Activated naive CD4-positive, alpha-beta T cell treated with anti-CD3 and anti-CD28 coated beads, Interleukin-2, amount 50 U/mL, for 24 hours (primary cell): ENCODE measurements at regions not wholly inside any gene's neighbourhood (a gene's known extent, or its start where the extent isn't known, plus 50 kb on each side); places are given as distances from the start of the nearest gene placed in this dataset.
"Not testable (repeated sequence)": the region's sequence is repeated elsewhere in the genome, so short reads cannot be mapped to it uniquely, and the experiment has no call there.

Source experiments
- H3K27ac Mint-ChIP-seq: one replicate; pipeline ENCODE4 v1.8.0; 2021; ENCODE audit warnings: mild to moderate bottlenecking, mixed read lengths
- H3K27me3 Mint-ChIP-seq: one replicate; pipeline ENCODE4 v1.8.0; 2021; ENCODE audit warnings: mixed read lengths
- H3K36me3 Mint-ChIP-seq: one replicate; pipeline ENCODE4 v1.8.0; 2021; ENCODE audit warnings: mixed read lengths
- H3K4me1 Mint-ChIP-seq: one replicate; pipeline ENCODE4 v1.8.0; 2021; ENCODE audit warnings: mixed read lengths
- H3K4me3 Mint-ChIP-seq: one replicate; pipeline ENCODE4 v1.8.0; 2021; ENCODE audit warnings: mild to moderate bottlenecking, mixed read lengths
- H3K9me3 Mint-ChIP-seq: one replicate; pipeline ENCODE4 v1.8.0; 2021; ENCODE audit warnings: mixed read lengths

DNA sequence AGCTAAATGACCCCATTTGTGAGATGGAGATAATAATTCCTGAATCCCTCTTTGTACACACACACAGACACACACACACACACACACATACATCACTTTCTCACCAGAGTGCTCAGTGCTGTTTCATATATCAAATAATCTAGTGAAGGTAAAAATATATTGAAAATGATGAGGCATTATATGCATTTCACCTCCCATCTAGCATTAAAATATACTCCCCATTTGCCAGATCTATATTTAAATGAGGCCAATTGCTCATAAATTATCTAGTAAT lies 490.7 kb upstream of the FLRT2 start:
- no peak overlapping the region for H3K4me3 Mint-ChIP-seq
- H3K27ac Mint-ChIP-seq, result no peak overlapping the region
- no peaks in the 10 kb centered on the region for H3K4me1 Mint-ChIP-seq
- H3K27me3 Mint-ChIP-seq, result no peaks in the 10 kb centered on the region
- peaks cover 11% of the 10 kb centered on the region for H3K9me3 Mint-ChIP-seq
- H3K36me3 Mint-ChIP-seq, result no peaks in the 10 kb centered on the region

DNA sequence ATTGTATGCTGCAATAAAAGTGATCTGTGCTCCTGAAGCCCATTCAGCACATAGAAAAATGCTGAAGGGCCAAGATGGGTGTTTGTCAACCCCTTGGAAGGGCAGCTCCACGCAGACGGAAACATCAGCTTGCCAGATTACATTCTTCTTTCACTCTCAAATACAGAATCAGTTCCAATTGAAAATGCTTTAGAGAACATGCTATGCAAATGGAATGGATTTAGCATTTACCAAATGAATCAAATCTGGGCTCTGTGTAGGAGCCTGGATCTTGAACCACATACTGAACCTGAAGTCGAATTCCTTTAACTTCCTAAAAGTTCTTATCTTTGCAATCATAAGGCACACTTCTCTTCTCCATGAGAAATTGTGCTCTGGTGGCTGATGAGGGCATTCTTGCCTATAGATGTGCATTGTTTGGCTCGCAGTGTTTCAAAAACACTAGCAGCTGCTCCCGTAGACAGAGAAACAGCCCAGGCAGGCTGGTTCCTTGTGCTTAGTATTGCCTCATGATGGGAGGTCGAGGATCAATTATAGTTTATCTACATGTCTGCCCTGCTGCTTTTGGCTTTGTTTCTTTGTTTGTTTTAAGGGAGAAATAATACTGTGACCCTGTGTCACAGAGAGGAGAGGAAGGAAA lies 489.8 kb upstream of the FLRT2 start:
- Mint-ChIP-seq H3K27ac (no peak overlapping the region), H3K4me1 (no peaks in the 10 kb centered on the region), H3K9me3 (peaks cover 11% of the 10 kb centered on the region), H3K36me3 (no peaks in the 10 kb centered on the region), H3K4me3 (no peak overlapping the region), H3K27me3 (no peaks in the 10 kb centered on the region)

DNA sequence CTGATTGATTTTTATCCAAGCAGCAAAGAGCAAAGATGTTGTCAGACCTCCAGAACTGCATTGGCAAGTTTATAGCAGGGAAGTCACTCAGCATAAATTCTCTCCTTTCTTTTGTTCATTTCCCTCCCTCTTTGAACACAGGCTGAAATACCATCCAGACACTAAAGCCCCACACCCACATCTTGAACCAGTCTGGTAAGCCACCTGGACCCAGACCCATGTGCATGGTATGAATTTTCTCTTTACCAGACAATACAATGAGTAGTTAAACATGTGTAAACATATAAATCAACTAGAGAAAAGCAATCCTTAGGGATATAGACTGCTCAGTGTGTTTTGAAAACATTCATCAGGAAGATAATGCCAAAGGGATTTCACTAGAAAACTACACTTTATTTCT lies 488.3 kb upstream of the FLRT2 start:
- Mint-ChIP-seq H3K27me3 (no peaks in the 10 kb centered on the region), H3K4me1 (no peaks in the 10 kb centered on the region), H3K27ac (no peak overlapping the region), H3K9me3 (peaks cover 11% of the 10 kb centered on the region), H3K4me3 (no peak overlapping the region), H3K36me3 (no peaks in the 10 kb centered on the region)

GRCh38 chr14:85042301-85042700 lies 487.6 kb upstream of the FLRT2 start:
- H3K9me3 Mint-ChIP-seq, result peaks cover 11% of the 10 kb centered on the region
- H3K27ac Mint-ChIP-seq, result no peak overlapping the region
- H3K4me3 Mint-ChIP-seq, result no peak overlapping the region
- no peaks in the 10 kb centered on the region for H3K4me1 Mint-ChIP-seq
- no peaks in the 10 kb centered on the region for H3K36me3 Mint-ChIP-seq
- no peaks in the 10 kb centered on the region for H3K27me3 Mint-ChIP-seq

DNA sequence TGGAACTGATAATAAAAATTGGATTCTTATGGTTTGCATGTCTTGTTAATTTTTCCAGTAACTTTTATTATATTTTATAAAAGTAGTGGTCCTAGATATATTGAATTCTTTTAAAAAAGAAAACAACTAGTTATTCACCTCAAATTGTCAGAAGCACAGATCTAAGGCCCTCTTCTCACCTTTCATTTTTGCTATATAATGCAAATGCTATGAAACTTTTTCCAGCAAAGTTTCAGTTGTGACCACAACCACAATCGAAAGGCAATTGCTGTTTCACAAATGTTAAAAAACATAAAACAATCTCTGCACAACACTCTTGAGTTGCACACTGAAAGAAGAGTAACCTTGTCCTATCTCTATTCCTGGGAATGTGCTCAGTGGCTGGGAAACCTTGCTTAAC lies 479.8 kb upstream of the FLRT2 start:
- Mint-ChIP-seq H3K27me3 (no peaks in the 10 kb centered on the region), H3K9me3 (peaks cover 13% of the 10 kb centered on the region), H3K4me3 (no peak overlapping the region), H3K27ac (no peak overlapping the region), H3K36me3 (no peaks in the 10 kb centered on the region), H3K4me1 (no peaks in the 10 kb centered on the region)

- H3K27me3 Mint-ChIP-seq, result no peaks in the 10 kb centered on the region
- H3K27ac Mint-ChIP-seq, result no peak overlapping the region
- H3K36me3 Mint-ChIP-seq, result no peaks in the 10 kb centered on the region
- no peaks in the 10 kb centered on the region for H3K4me1 Mint-ChIP-seq
- peaks cover 10% of the 10 kb centered on the region for H3K9me3 Mint-ChIP-seq
- no peak overlapping the region for H3K4me3 Mint-ChIP-seq
These were observed 477.3 kb upstream of the FLRT2 start for GRCh38 chr14:85052646-85053045.

DNA sequence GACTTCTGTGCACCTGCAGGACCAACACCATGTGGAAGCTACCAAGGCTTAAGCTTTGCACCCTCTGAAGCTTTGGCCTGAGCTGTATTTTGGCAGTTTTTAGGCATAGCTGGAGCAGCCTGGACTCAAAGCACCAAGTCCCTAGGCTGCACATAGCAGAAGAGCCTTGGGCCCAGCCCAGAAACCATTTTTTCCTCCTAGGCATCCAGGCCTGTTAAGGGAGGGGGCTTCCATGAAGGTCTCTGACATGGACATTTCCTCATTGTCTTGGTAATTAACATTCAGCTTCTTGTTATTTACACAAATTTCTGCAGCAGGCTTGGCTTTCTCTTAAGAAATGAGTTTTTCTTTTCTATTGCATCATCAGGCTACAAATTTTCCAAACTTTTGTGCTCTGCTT lies 475.8 kb upstream of the FLRT2 start:
- Mint-ChIP-seq H3K36me3 (no peaks in the 10 kb centered on the region), H3K27ac (no peak overlapping the region)

DNA sequence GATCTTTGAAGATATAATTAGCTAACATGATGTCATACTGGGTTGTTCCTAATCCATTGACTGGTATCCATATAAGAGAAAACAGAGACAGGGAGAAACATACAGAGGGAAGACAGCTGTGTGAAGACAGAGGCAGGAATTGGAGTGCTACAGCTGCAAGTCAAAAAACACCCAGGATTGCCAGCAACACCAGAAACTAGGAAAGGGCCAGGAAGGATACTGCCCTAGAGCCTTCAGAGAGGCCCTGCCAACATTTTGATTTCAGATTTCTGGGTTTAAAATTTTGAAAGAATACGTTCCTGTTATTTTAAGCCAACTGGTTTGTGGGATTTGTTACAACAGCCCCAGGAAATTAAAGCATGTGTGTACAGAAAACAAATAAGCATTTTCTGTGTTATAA lies 473.7 kb upstream of the FLRT2 start:
- Mint-ChIP-seq H3K36me3 (no peaks in the 10 kb centered on the region), H3K27ac (no peak overlapping the region), H3K4me1 (no peaks in the 10 kb centered on the region), H3K4me3 (no peak overlapping the region), H3K9me3 (peaks cover 9% of the 10 kb centered on the region), H3K27me3 (no peaks in the 10 kb centered on the region)

More for the DNA sequence above, 475.8 kb upstream of the FLRT2 start:
- no peak overlapping the region for H3K4me3 Mint-ChIP-seq
- H3K9me3 Mint-ChIP-seq, result peaks cover 9% of the 10 kb centered on the region
- no peaks in the 10 kb centered on the region for H3K4me1 Mint-ChIP-seq
- no peaks in the 10 kb centered on the region for H3K27me3 Mint-ChIP-seq

- Mint-ChIP-seq H3K4me1 (no peaks in the 10 kb centered on the region), H3K27me3 (no peaks in the 10 kb centered on the region), H3K9me3 (peaks cover 4% of the 10 kb centered on the region), H3K4me3 (no peak overlapping the region), H3K36me3 (no peaks in the 10 kb centered on the region), H3K27ac (no peak overlapping the region)
These were observed 472.7 kb upstream of the FLRT2 start for GRCh38 chr14:85057221-85057620.

DNA sequence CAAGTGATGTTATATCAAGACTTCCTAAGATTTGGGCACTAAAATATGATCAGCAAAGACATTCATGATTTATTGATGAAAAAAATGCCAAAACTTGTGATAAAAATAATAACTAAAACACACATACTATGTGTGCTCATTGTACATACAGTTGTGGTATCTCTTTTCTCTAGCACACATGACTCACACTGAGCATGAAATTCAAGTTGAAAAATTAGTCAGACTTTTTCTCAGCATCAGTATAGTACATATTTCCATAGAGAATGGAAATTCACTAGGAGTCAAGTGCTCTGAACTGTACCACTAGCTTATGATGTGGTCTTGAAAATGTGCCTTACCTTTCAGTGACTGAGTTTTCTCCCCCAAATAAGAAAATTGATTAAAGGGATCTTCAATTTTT lies 471.8 kb upstream of the FLRT2 start:
- Mint-ChIP-seq H3K27me3 (no peaks in the 10 kb centered on the region), H3K9me3 (no peaks in the 10 kb centered on the region), H3K36me3 (no peaks in the 10 kb centered on the region), H3K27ac (no peak overlapping the region), H3K4me1 (no peaks in the 10 kb centered on the region), H3K4me3 (no peak overlapping the region)

GRCh38 chr14:85060121-85060520 lies 469.8 kb upstream of the FLRT2 start:
- peaks cover 5% of the 10 kb centered on the region for H3K9me3 Mint-ChIP-seq
- no peak overlapping the region for H3K27ac Mint-ChIP-seq
- no peaks in the 10 kb centered on the region for H3K4me1 Mint-ChIP-seq
- no peaks in the 10 kb centered on the region for H3K36me3 Mint-ChIP-seq
- H3K4me3 Mint-ChIP-seq, result no peak overlapping the region
- H3K27me3 Mint-ChIP-seq, result no peaks in the 10 kb centered on the region

DNA sequence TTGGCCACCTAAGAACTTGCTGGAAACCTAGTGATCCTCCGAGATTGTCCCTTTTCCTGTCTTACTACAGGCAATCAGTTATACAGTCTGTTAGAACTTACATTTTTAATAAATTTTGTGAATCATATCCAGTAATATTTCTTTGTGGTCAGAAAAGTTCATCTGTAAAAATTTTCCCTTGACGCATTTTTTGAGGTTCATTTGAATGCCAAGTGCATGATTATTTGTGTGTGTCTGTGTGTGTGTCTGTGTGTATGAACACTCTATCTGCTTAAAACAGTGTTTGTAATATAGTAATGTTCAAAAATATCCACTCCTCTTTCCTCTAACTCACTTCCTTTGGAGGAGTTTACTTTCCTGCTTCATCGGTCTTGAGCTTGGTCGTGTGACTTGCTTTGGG lies 468.7 kb upstream of the FLRT2 start:
- Mint-ChIP-seq H3K27ac (no peak overlapping the region), H3K27me3 (no peaks in the 10 kb centered on the region), H3K4me1 (no peaks in the 10 kb centered on the region), H3K36me3 (no peaks in the 10 kb centered on the region), H3K9me3 (peaks cover 5% of the 10 kb centered on the region), H3K4me3 (no peak overlapping the region)

DNA sequence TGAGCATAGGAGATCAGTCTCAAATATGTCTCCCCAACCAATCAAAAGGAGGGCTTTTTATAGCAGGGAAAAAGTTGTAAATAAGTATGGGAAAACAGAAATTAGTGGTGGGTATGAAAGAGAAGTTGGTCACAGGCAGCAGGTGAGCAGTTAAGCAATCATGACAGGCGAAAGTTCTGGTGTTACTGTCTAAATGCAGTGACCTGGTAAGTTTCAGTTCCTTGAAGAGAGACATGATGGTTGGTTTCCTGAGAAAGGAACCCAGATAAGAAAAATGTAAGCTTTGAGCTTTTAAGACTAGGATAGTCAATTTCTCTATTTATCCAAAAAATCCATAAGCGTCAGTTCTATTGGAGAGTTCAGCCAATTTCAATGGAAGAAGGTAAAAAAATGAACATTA lies 466.2 kb upstream of the FLRT2 start:
- no peaks in the 10 kb centered on the region for H3K36me3 Mint-ChIP-seq

GRCh38 chr14:85071447-85071846 lies 458.5 kb upstream of the FLRT2 start:
- Mint-ChIP-seq H3K9me3 (peaks cover 5% of the 10 kb centered on the region), H3K27ac (no peak overlapping the region), H3K4me1 (no peaks in the 10 kb centered on the region), H3K4me3 (no peak overlapping the region), H3K36me3 (no peaks in the 10 kb centered on the region), H3K27me3 (no peaks in the 10 kb centered on the region)

More for the DNA sequence above, 466.2 kb upstream of the FLRT2 start:
- H3K27me3 Mint-ChIP-seq, result no peaks in the 10 kb centered on the region
- H3K9me3 Mint-ChIP-seq, result peaks cover 5% of the 10 kb centered on the region
- H3K4me3 Mint-ChIP-seq, result no peak overlapping the region
- H3K4me1 Mint-ChIP-seq, result no peaks in the 10 kb centered on the region
- H3K27ac Mint-ChIP-seq, result no peak overlapping the region

- Mint-ChIP-seq H3K27me3 (no peaks in the 10 kb centered on the region), H3K36me3 (no peaks in the 10 kb centered on the region), H3K4me3 (no peak overlapping the region), H3K27ac (no peak overlapping the region), H3K9me3 (peaks cover 5% of the 10 kb centered on the region), H3K4me1 (no peaks in the 10 kb centered on the region)
These were observed 455.0 kb upstream of the FLRT2 start for GRCh38 chr14:85074955-85075354.

GRCh38 chr14:85075694-85076476 lies 454.1 kb upstream of the FLRT2 start:
- H3K27me3 Mint-ChIP-seq, result no peaks in the 10 kb centered on the region
- no peaks in the 10 kb centered on the region for H3K4me1 Mint-ChIP-seq
- no peak overlapping the region for H3K27ac Mint-ChIP-seq
- H3K9me3 Mint-ChIP-seq, result peaks cover 4% of the 10 kb centered on the region
- no peaks in the 10 kb centered on the region for H3K36me3 Mint-ChIP-seq
- H3K4me3 Mint-ChIP-seq, result no peak overlapping the region

- H3K4me1 Mint-ChIP-seq, H3K27ac Mint-ChIP-seq, H3K27me3 Mint-ChIP-seq, H3K4me3 Mint-ChIP-seq, H3K36me3 Mint-ChIP-seq: not testable (repeated sequence)
- H3K9me3 Mint-ChIP-seq, result peaks cover 13% of the 10 kb centered on the region
These were observed 452.2 kb upstream of the FLRT2 start for GRCh38 chr14:85077716-85078115.
